NCI-H2171 (cell line): ENCODE measurements at regions not wholly inside any gene's neighbourhood (a gene's known extent, or its start where the extent isn't known, plus 50 kb on each side); places are given as distances from the start of the nearest gene placed in this dataset.
"Not testable (repeated sequence)": the region's sequence is repeated elsewhere in the genome, so short reads cannot be mapped to it uniquely, and the experiment has no call there.

Experiments used
- DNase-seq: peaks from one replicate; lab custom pipeline; 2025; lab: John Stamatoyannopoulos, UW

GRCh38 chr5:106127341-106127781 is 1543.4 kb downstream of the EFNA5 start:
- no peak for DNase-seq

- no peak for DNase-seq
Measured at GRCh38 chr5:106121972-106122605, 1548.6 kb downstream of the EFNA5 start.

GRCh38 chr5:106116682-106117081 is 1554.1 kb downstream of the EFNA5 start:
- no peak for DNase-seq

GRCh38 chr5:106113922-106114321 is 1556.8 kb downstream of the EFNA5 start:
- DNase-seq, result no peak

GRCh38 chr5:106106384-106106783 is 1564.4 kb downstream of the EFNA5 start:
- DNase-seq, result no peak

- no peak for DNase-seq
Measured at GRCh38 chr5:106097340-106097739, 1573.4 kb downstream of the EFNA5 start.

- no peak for DNase-seq
Measured at GRCh38 chr5:106094839-106095238, 1575.9 kb downstream of the EFNA5 start.

GRCh38 chr5:106094204-106094607 is 1576.5 kb downstream of the EFNA5 start:
- DNase-seq, result peak; percentile 67

GRCh38 chr5:106093134-106093533 is 1577.6 kb downstream of the EFNA5 start:
- DNase-seq, result no peak

- DNase-seq, result no peak
Measured at GRCh38 chr5:106092455-106092854, 1578.3 kb downstream of the EFNA5 start.

- no peak for DNase-seq
Measured at GRCh38 chr5:106089073-106089472, 1581.7 kb downstream of the EFNA5 start.

- no peak for DNase-seq
Measured at GRCh38 chr5:106088462-106088861, 1582.3 kb downstream of the EFNA5 start.

GRCh38 chr5:106086352-106086751 is 1584.4 kb downstream of the EFNA5 start:
- no peak for DNase-seq

- DNase-seq, result no peak
Measured at GRCh38 chr5:106085556-106085955, 1585.2 kb downstream of the EFNA5 start.

GRCh38 chr5:106085136-106085535 is 1585.6 kb downstream of the EFNA5 start:
- DNase-seq, result no peak

- no peak for DNase-seq
Measured at GRCh38 chr5:106080535-106080934, 1590.2 kb downstream of the EFNA5 start.

GRCh38 chr5:106076655-106077054 is 1594.1 kb downstream of the EFNA5 start:
- DNase-seq, result no peak

- no peak for DNase-seq
Measured at GRCh38 chr5:106072208-106072607, 1598.5 kb downstream of the EFNA5 start.

- no peak for DNase-seq
Measured at GRCh38 chr5:106047341-106047740, 1623.4 kb downstream of the EFNA5 start.

GRCh38 chr5:106032069-106032468 is 1638.7 kb downstream of the EFNA5 start:
- DNase-seq, result not testable (repeated sequence)

GRCh38 chr5:106028314-106028713 is 1642.4 kb downstream of the EFNA5 start:
- no peak for DNase-seq

- no peak for DNase-seq
Measured at GRCh38 chr5:106020894-106021293, 1649.8 kb downstream of the EFNA5 start.

- no peak for DNase-seq
Measured at GRCh38 chr5:106019261-106019660, 1651.5 kb downstream of the EFNA5 start.

- no peak for DNase-seq
Measured at GRCh38 chr5:106017243-106017857, 1653.4 kb downstream of the EFNA5 start.
